HG03060 (cell line): ENCODE measurements at regions not wholly inside any gene's neighbourhood (a gene's known extent, or its start where the extent isn't known, plus 50 kb on each side); places are given as distances from the start of the nearest gene placed in this dataset.
"Not testable (repeated sequence)": the region's sequence is repeated elsewhere in the genome, so short reads cannot be mapped to it uniquely, and the experiment has no call there.

Experiments
- ATAC-seq: cut with Tn5 transposase; IDR thresholded peaks from one replicate; pipeline ENCODE4 v1.9.1; 2021; ENCODE audit warnings: low read depth, moderate number of reproducible peaks; ENCODE audit not compliant: unreplicated experiment

DNA sequence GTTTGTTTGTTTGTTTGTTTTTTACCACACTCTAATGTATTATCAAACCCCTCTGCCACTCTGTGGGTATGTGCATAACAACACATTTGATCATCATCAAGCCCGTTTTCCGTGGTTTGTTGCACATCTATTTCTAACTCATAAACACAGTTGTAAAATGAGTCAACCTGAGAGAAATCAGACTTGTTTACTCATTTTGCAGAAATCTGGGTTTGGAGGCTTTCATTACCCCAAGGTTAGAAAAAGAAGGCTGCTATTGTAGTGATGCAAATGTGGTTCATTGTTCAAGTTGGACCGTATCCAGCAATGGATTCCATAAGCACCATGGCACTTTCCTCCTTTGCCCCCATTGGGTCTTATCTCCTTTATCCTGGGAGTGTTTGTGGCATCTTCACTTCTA, 353.2 kb upstream of the SOX2 start:
- ATAC-seq, result peak; percentile 63

- ATAC-seq, result no peak
Measured at GRCh38 chr3:181358060-181358459, 353.7 kb upstream of the SOX2 start.

GRCh38 chr3:181354140-181354539, 357.6 kb upstream of the SOX2 start:
- ATAC-seq, result no peak

DNA sequence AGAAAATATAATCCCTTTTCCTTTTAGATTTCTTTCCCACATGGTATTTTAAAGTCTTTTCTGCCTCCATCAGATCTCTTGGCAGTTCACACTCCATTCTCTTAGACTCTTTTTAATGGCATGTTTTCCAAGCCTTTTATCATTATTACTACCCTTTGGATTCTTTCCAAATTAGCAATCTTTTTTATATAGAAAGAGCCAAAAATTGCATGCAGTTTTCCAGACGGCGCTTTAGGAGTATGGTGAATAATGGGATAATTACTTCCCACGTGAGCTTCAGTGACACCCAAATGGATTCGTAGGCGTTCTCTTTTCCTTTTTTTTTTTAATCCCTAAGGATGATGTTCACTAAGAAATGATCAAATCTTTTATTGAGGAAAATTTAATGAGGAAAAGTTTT, 354.8 kb upstream of the DNAJC19 start:
- ATAC-seq, result no peak

DNA sequence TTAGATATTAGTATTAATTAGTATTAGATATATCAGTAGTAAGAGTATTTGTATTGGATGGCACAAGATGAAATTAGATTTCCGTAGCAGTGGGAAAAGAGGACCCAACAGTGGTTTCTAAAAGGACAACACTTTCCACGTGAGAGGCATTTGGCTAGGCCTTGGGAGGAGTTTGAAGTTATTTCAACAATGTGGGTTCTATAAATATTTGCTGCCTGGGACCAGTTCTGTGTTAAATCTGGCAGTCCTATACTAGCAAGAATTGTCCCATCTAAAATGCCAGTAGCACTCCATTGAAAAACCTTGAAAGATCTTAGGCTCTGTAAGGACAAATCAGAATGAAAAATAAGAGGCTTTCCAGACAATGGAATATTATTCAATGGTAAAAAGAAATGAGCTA, 347.1 kb upstream of the DNAJC19 start:
- no peak for ATAC-seq

GRCh38 chr3:181333394-181333793, 343.9 kb upstream of the DNAJC19 start:
- no peak for ATAC-seq

GRCh38 chr3:181330821-181331563, 341.5 kb upstream of the DNAJC19 start:
- ATAC-seq, result no peak

DNA sequence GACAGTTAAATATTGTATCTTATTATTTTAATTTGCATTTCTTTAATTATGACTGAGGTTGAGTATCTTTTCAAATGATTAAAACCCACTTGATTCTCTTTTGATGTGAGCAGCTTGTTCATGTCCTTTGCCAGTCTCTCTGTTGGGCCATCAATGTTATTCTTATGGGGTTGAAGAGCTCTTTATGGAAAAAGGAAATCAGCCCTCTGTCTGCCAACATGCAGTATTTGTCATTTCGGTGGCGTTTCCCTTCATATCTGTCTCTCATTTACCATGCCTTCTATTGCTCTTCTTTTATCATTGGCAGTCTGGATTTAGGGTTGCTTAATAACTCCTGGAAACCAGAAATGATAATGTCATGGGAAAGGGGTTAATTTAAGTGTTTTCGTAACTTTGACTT, 340.7 kb upstream of the DNAJC19 start:
- no peak for ATAC-seq

GRCh38 chr3:181329024-181329423, 339.5 kb upstream of the DNAJC19 start:
- ATAC-seq, result no peak

DNA sequence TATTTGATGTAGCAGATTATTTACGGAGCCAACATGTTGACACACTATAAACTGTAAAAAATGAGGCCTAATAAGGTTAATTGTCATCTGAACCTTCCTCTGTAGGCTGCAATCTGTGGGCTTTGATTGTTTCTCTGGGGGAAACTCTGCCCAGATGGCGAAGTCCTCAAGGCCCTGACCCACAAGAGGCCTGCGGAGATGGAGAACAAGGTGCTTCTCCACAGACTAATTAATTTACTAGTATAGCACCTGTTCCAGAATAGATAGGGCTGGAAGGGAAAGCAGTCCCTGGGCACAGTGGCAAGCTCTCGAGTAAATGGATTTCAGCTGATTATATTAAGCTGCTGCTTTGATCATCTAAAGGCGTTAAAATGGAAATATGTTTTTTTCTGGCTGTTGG, 338.8 kb upstream of the DNAJC19 start:
- no peak for ATAC-seq

DNA sequence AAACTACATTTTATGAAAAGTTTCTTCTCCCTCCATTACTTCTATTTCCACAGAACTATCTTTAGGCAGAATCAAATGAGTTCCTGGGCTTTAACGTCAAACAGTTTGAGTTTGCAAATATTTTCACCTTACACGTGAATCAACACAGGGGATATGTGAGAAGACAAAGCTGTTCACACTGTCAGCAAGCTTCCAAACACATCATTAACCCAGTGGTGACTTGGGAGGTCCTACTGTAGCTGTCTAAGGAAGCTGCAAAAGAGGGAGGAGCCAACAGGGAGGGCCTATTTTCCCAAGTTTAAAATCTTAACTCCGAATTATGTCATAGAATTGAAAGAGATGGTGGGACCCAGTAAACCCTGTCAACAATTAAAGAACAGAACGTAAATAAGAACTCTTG, 337.8 kb upstream of the DNAJC19 start:
- no peak for ATAC-seq

DNA sequence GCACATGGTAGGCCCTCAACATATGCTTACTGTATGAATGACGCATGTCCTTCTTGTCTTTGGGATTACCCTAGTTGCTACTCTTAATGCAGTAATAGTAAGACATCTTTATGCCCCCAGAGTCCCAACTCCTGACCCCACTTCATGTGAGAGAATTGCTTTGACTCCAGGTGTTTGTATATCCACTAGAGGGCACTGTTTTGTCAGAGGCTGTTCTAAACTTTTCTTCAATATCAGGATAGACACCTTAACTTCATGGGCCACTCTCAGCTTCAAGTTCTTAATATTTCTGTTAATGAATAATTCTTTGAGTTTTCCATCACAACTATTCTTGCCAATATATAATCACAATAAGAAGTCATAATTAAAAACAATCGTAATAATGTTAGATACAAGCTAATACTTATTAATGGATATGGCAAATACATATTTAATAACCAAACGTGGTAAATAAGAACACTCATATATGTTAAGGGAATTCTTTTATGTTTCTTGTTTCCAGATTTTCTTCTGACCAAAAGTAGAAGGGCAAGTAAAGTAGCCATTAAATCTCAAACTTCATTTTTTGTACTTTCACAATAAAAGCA, 337.2 kb upstream of the DNAJC19 start:
- ATAC-seq, result no peak

- not testable (repeated sequence) for ATAC-seq
Measured at GRCh38 chr3:181324516-181324915, 335.0 kb upstream of the DNAJC19 start.

GRCh38 chr3:181318321-181318720, 328.8 kb upstream of the DNAJC19 start:
- ATAC-seq, result no peak

- no peak for ATAC-seq
Measured at GRCh38 chr3:181317508-181317907, 328.0 kb upstream of the DNAJC19 start.

- ATAC-seq, result no peak
Measured at GRCh38 chr3:181316482-181316881, 326.9 kb upstream of the DNAJC19 start.

- no peak for ATAC-seq
Measured at GRCh38 chr3:181313335-181313734, 323.8 kb upstream of the DNAJC19 start.

DNA sequence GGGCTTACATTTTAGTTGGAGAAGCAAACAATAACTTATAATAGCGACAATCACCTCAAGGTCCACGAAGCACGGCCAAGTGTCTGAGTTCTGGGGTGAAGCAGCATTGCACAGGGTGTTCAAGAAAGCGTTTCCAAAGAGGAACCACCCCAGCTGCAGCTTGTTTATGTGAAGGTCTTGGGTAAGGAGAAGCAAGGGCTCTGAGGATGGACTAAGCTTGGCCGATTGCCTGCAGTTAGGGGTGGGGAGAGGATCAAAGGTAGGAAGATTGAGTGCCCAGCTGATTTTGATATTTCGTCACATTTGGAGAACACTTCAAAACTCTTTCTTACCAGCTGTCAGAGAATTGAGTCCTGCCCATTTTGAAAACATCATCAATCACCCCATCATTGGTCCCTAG, 321.6 kb upstream of the DNAJC19 start:
- ATAC-seq, result no peak

GRCh38 chr3:181302960-181303359, 313.4 kb upstream of the DNAJC19 start:
- ATAC-seq, result no peak

- ATAC-seq, result no peak
Measured at GRCh38 chr3:181300033-181300432, 310.5 kb upstream of the DNAJC19 start.

DNA sequence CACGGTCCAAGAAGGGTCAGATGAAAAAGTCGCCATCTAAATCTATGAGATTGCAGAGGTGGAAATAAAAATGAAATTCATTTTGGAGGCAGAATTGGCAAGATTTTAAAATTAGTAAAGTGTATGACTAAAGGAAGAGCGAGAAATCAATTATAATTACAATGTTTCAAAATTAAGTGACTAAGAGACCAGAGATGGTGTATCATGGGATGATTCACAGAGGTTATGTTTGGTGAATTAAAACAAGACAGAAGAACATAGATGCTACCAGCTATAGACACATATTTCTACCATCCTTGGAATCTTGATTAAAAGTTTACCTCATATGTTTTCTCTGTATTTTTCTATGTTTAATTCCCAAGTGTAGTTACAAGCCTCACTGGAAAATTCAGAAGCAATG, 308.9 kb upstream of the DNAJC19 start:
- no peak for ATAC-seq

DNA sequence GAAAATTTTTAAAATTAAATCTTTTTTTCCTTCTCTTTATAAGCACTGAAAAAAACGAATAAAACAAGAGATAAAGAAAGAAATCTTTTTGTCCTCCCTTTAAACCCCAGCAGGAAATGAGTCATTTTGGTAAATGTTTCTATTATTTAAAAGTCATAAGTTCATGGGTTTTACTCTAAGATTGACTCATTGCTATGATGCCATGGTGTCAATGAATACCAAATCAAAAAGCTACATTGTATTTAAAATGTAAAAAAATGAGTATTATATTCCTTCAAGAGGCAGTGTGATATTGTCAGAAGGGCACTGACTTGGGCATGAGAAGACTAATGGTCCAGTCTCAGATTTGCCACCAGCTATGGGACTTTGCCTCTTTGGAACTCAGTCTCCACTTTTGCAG, 303.4 kb upstream of the DNAJC19 start:
- peak; percentile 91 for ATAC-seq
